Activated CD4-positive, alpha-beta memory T cell treated with anti-CD3 and anti-CD28 coated beads, Interleukin-2, amount 10 ng/mL, durations not matched to agents 7 days and 5 days (primary cell): ENCODE measurements at regions not wholly inside any gene's neighbourhood (a gene's known extent, or its start where the extent isn't known, plus 50 kb on each side); places are given as distances from the start of the nearest gene placed in this dataset.

ENCODE experiments used
- CTCF ChIA-PET: fragments of 350-600 bp; sonication (Branson Sonifier 250); formaldehyde crosslinking; loops from one replicate; lab custom pipeline; 2021; ENCODE audit warnings: antibody characterized with exemption, inconsistent platforms; lab: Charles Lee
- POLR2A ChIA-PET: fragments of 350-600 bp; sonication (Branson Sonifier 250); formaldehyde crosslinking; loops from one replicate; lab custom pipeline; 2021; ENCODE audit warnings: antibody characterized with exemption; lab: Charles Lee
- DNase-seq: peaks from one replicate; pipeline ENCODE4 v3.0.0-alpha.2; 2020
- H3K27ac Mint-ChIP-seq: one replicate; pipeline ENCODE4 v1.8.0; 2021; ENCODE audit warnings: mild to moderate bottlenecking, mixed read lengths
- H3K27me3 Mint-ChIP-seq: one replicate; pipeline ENCODE4 v1.8.0; 2021; ENCODE audit warnings: mixed read lengths
- H3K36me3 Mint-ChIP-seq: one replicate; pipeline ENCODE4 v1.8.0; 2021; ENCODE audit warnings: low read depth, mixed read lengths
- H3K4me1 Mint-ChIP-seq: one replicate; pipeline ENCODE4 v1.8.0; 2021; ENCODE audit warnings: mixed read lengths
- H3K4me3 Mint-ChIP-seq: one replicate; pipeline ENCODE4 v1.8.0; 2021; ENCODE audit warnings: mild to moderate bottlenecking, mixed read lengths
- H3K9me3 Mint-ChIP-seq: one replicate; pipeline ENCODE4 v1.8.0; 2021; ENCODE audit warnings: mixed read lengths

- H3K4me3 Mint-ChIP-seq, result no peak overlapping the region
- H3K4me1 Mint-ChIP-seq, result no peaks in the 10 kb centered on the region
- H3K27me3 Mint-ChIP-seq, result peaks cover 2% of the 10 kb centered on the region
- H3K36me3 Mint-ChIP-seq, result no peaks in the 10 kb centered on the region
- DNase-seq, result no peak
- H3K9me3 Mint-ChIP-seq, result peaks cover 16% of the 10 kb centered on the region
- POLR2A ChIA-PET, result no interaction called here
- H3K27ac Mint-ChIP-seq, result no peak overlapping the region
- CTCF ChIA-PET, result no interaction called here
These were observed 414.3 kb downstream of the ADRA2A start for GRCh38 chr10:111491154-111491553.

GRCh38 chr10:111493024-111493625 is 416.3 kb downstream of the ADRA2A start:
- H3K4me1 Mint-ChIP-seq, result no peaks in the 10 kb centered on the region
- no peaks in the 10 kb centered on the region for H3K36me3 Mint-ChIP-seq
- peaks cover 2% of the 10 kb centered on the region for H3K27me3 Mint-ChIP-seq
- ChIA-PET POLR2A (no interaction called here), CTCF (no interaction called here)
- peaks cover 8% of the 10 kb centered on the region for H3K9me3 Mint-ChIP-seq
- no peak overlapping the region for H3K27ac Mint-ChIP-seq
- no peak for DNase-seq
- H3K4me3 Mint-ChIP-seq, result no peak overlapping the region

GRCh38 chr10:111498560-111498959 is 421.7 kb downstream of the ADRA2A start:
- no peak overlapping the region for H3K27ac Mint-ChIP-seq
- peaks cover 2% of the 10 kb centered on the region for H3K9me3 Mint-ChIP-seq
- H3K4me1 Mint-ChIP-seq, result no peaks in the 10 kb centered on the region
- POLR2A ChIA-PET, result no interaction called here
- peaks cover 2% of the 10 kb centered on the region for H3K27me3 Mint-ChIP-seq
- no peak for DNase-seq
- H3K36me3 Mint-ChIP-seq, result no peaks in the 10 kb centered on the region
- CTCF ChIA-PET, result no interaction called here
- H3K4me3 Mint-ChIP-seq, result no peak overlapping the region

- Mint-ChIP-seq H3K9me3 (peaks cover 2% of the 10 kb centered on the region), H3K4me1 (no peaks in the 10 kb centered on the region), H3K27me3 (no peaks in the 10 kb centered on the region), H3K4me3 (no peak overlapping the region), H3K27ac (no peak overlapping the region), H3K36me3 (no peaks in the 10 kb centered on the region)
- POLR2A ChIA-PET, result no interaction called here
- CTCF ChIA-PET, result no interaction called here
- no peak for DNase-seq
These were observed 427.5 kb downstream of the ADRA2A start for GRCh38 chr10:111504376-111504775.

- no peak overlapping the region for H3K27ac Mint-ChIP-seq
- DNase-seq, result no peak
- ChIA-PET CTCF (no interaction called here), POLR2A (no interaction called here)
- H3K36me3 Mint-ChIP-seq, result no peaks in the 10 kb centered on the region
- H3K9me3 Mint-ChIP-seq, result peaks cover 2% of the 10 kb centered on the region
- no peaks in the 10 kb centered on the region for H3K4me1 Mint-ChIP-seq
- peaks cover 2% of the 10 kb centered on the region for H3K27me3 Mint-ChIP-seq
- H3K4me3 Mint-ChIP-seq, result no peak overlapping the region
These were observed 429.6 kb downstream of the ADRA2A start for GRCh38 chr10:111506266-111507034.

- Mint-ChIP-seq H3K4me3 (no peak overlapping the region), H3K27ac (no peak overlapping the region), H3K27me3 (peaks cover 2% of the 10 kb centered on the region), H3K9me3 (no peaks in the 10 kb centered on the region), H3K4me1 (no peaks in the 10 kb centered on the region), H3K36me3 (no peaks in the 10 kb centered on the region)
- no peak for DNase-seq
- ChIA-PET POLR2A (no interaction called here), CTCF (no interaction called here)
These were observed 434.9 kb downstream of the ADRA2A start for GRCh38 chr10:111511751-111512150.

- CTCF ChIA-PET, result no interaction called here
- no peak for DNase-seq
- H3K4me3 Mint-ChIP-seq, result no peak overlapping the region
- no peaks in the 10 kb centered on the region for H3K4me1 Mint-ChIP-seq
- H3K27ac Mint-ChIP-seq, result no peak overlapping the region
- H3K9me3 Mint-ChIP-seq, result no peaks in the 10 kb centered on the region
- no peaks in the 10 kb centered on the region for H3K36me3 Mint-ChIP-seq
- H3K27me3 Mint-ChIP-seq, result no peaks in the 10 kb centered on the region
- POLR2A ChIA-PET, result no interaction called here
These were observed 438.4 kb downstream of the ADRA2A start for GRCh38 chr10:111515264-111515663.

GRCh38 chr10:111515706-111516105 is 438.9 kb downstream of the ADRA2A start:
- H3K9me3 Mint-ChIP-seq, result no peaks in the 10 kb centered on the region
- ChIA-PET CTCF (no interaction called here), POLR2A (no interaction called here)
- no peaks in the 10 kb centered on the region for H3K27me3 Mint-ChIP-seq
- no peak overlapping the region for H3K27ac Mint-ChIP-seq
- no peak overlapping the region for H3K4me3 Mint-ChIP-seq
- H3K36me3 Mint-ChIP-seq, result no peaks in the 10 kb centered on the region
- no peaks in the 10 kb centered on the region for H3K4me1 Mint-ChIP-seq
- no peak for DNase-seq

- POLR2A ChIA-PET, result no interaction called here
- CTCF ChIA-PET, result no interaction called here
- no peaks in the 10 kb centered on the region for H3K27me3 Mint-ChIP-seq
These were observed 439.3 kb downstream of the ADRA2A start for GRCh38 chr10:111516144-111516543.

GRCh38 chr10:111522141-111522540 is 445.3 kb downstream of the ADRA2A start:
- no peak for DNase-seq
- Mint-ChIP-seq H3K4me1 (no peaks in the 10 kb centered on the region), H3K4me3 (no peak overlapping the region), H3K27me3 (peaks cover under 1% of the 10 kb centered on the region), H3K36me3 (no peaks in the 10 kb centered on the region), H3K9me3 (no peaks in the 10 kb centered on the region), H3K27ac (no peak overlapping the region)
- POLR2A ChIA-PET, result no interaction called here
- CTCF ChIA-PET, result no interaction called here

More at GRCh38 chr10:111516144-111516543, 439.3 kb downstream of the ADRA2A start:
- no peaks in the 10 kb centered on the region for H3K9me3 Mint-ChIP-seq
- no peaks in the 10 kb centered on the region for H3K36me3 Mint-ChIP-seq
- H3K4me3 Mint-ChIP-seq, result no peak overlapping the region
- DNase-seq, result no peak
- no peaks in the 10 kb centered on the region for H3K4me1 Mint-ChIP-seq
- H3K27ac Mint-ChIP-seq, result no peak overlapping the region

GRCh38 chr10:111522551-111522950 is 445.7 kb downstream of the ADRA2A start:
- peaks cover 2% of the 10 kb centered on the region for H3K27me3 Mint-ChIP-seq
- DNase-seq, result no peak
- no peaks in the 10 kb centered on the region for H3K36me3 Mint-ChIP-seq
- H3K4me3 Mint-ChIP-seq, result no peak overlapping the region
- H3K4me1 Mint-ChIP-seq, result no peaks in the 10 kb centered on the region
- ChIA-PET CTCF (no interaction called here), POLR2A (no interaction called here)
- no peaks in the 10 kb centered on the region for H3K9me3 Mint-ChIP-seq
- no peak overlapping the region for H3K27ac Mint-ChIP-seq

GRCh38 chr10:111523016-111523415 is 446.2 kb downstream of the ADRA2A start:
- Mint-ChIP-seq H3K27ac (no peak overlapping the region), H3K4me3 (no peak overlapping the region), H3K36me3 (no peaks in the 10 kb centered on the region), H3K9me3 (no peaks in the 10 kb centered on the region), H3K4me1 (no peaks in the 10 kb centered on the region), H3K27me3 (peaks cover 2% of the 10 kb centered on the region)
- no peak for DNase-seq
- POLR2A ChIA-PET, result no interaction called here
- CTCF ChIA-PET, result no interaction called here

GRCh38 chr10:111524134-111524533 is 447.3 kb downstream of the ADRA2A start:
- H3K4me3 Mint-ChIP-seq, result no peak overlapping the region

GRCh38 chr10:111525696-111526095 is 448.9 kb downstream of the ADRA2A start:
- H3K4me3 Mint-ChIP-seq, result no peak overlapping the region
- no peak overlapping the region for H3K27ac Mint-ChIP-seq
- peaks cover 2% of the 10 kb centered on the region for H3K27me3 Mint-ChIP-seq
- H3K4me1 Mint-ChIP-seq, result no peaks in the 10 kb centered on the region
- H3K36me3 Mint-ChIP-seq, result no peaks in the 10 kb centered on the region
- H3K9me3 Mint-ChIP-seq, result no peaks in the 10 kb centered on the region
- ChIA-PET POLR2A (no interaction called here), CTCF (no interaction called here)
- DNase-seq, result no peak

More at GRCh38 chr10:111524134-111524533, 447.3 kb downstream of the ADRA2A start:
- Mint-ChIP-seq H3K9me3 (no peaks in the 10 kb centered on the region), H3K4me1 (no peaks in the 10 kb centered on the region), H3K36me3 (no peaks in the 10 kb centered on the region), H3K27ac (no peak overlapping the region), H3K27me3 (peaks cover 2% of the 10 kb centered on the region)
- POLR2A ChIA-PET, result no interaction called here
- CTCF ChIA-PET, result interaction anchor here (1.4 kb wide), 1 partner anchor 75 kb away, joined by 3 read pairs; no protein-coding TSS in a partner anchor
- no peak for DNase-seq
